Head of caudate nucleus (tissue), 42 donors: ENCODE measurements at regions not wholly inside any gene's neighbourhood (a gene's known extent, or its start where the extent isn't known, plus 50 kb on each side); places are given as distances from the start of the nearest gene placed in this dataset.

Experiments
- DNase-seq, 42 donors: peaks; one replicate each; pipeline versions ENCODE4 v3.0.0 to v3.0.0-alpha.2; 2020 to 2021; ENCODE audit warnings: mixed read lengths in 7 of 42
- intact Hi-C: fragments of 100-400 bp; cut with DNase I; formaldehyde crosslinking; loops from one replicate; pipeline ENCODE4 v1.15.0; 2022

DNA sequence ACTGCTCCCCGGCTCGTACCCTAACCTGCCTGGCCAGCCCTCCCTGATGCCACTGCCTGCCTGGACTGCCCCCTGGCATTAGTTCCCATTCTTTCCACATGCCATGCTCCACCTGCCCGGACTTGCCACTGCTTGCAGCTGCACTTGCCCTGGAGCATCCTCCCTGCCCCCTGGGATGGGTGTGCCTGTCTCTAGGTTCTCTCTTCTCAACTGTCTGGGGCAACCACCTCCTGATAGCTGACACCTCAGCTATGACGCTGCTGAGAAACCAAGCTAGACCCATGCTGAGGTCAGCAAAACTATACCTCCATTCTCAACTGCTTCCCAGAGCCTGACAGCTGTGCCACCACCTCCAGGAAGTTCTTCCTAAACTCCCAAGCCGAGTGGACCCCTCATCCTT is 72.1 kb downstream of the PERP start:
- intact Hi-C loops: no loop called here
- DNase-seq: no peak

DNA sequence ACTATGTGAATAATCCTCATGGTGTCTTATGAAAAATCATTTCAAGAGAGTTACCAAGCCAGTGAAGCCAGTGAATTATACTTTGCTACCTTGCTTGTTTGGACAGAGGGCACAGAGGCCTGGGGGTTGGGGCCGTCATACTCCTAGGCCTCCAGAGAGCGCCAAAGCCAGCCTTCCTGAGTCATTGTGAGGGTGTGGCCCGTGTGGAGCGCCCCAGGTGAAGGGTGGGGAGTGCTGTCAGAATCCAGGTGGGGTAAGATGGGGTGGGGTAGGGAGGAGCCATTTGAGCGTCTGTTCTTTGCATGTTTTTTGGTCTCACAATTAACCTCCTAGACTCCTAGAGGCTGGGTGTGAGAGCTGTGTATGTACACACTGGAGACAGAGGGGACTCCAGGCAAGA is 71.1 kb downstream of the PERP start:
- intact Hi-C loops: no loop called here
- no peak for DNase-seq

DNA sequence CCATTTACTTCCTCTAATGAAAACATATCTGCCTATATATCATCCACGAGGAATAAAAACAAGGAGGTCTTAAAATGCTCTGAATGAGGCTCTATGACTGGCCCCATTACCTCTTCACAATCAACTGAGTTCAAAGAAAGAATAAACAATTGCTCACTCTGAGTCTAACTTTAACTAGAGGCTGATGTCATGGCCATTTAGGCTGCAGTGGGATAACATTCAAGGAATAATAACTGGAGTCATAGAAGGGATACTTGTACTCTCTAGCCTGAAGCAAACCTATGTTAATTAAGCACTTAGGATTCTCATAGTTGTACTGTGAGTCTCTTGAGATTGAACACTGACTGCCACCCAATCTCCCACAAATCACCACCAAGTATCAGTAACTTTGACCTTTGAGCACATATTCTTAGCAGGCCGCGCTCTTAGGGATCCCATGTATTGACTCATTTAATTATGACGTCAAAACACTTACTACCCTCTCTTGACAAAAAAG is 70.2 kb downstream of the PERP start:
- intact Hi-C loops: no loop called here

DNA sequence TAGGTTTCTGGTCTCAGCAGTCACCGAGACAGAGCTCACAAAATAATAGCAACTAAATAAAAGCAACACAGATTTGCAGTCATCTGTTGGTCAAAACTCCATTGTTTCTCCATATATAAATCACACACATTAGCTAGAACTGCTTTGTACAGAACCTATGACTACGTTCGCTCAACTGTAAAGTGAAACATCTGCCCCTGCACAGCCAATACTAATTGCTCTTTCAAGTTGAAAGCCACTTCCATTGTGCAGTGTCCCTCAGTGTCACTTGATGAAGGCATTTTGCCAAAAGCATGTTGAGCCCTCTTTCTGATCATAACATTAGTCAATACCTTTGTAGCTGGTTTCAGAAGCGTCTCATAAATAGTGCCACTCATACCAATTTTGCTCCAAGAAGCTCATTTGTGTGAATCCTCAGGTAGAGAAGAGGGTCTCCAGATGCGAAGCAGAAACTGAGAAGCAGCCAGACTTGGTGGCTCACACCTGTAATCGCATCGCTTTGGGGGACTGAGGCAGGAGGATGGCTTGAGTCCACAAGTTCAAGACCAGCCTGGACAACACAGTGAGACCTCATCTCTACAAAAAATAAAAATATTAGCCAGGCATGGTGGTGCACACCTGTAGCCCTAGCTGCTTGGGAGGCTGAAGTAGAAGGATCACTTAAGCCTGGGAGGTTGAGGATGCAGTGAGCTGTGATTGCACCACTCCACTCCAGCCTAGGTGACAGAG is 68.9 kb downstream of the PERP start:
- no peak for DNase-seq
- intact Hi-C loops: no loop called here

More for the DNA sequence above, 70.2 kb downstream of the PERP start:
- no peak for DNase-seq
